Thoracic aorta (tissue), 2 donors: ENCODE measurements at regions not wholly inside any gene's neighbourhood (a gene's known extent, or its start where the extent isn't known, plus 50 kb on each side); places are given as distances from the start of the nearest gene placed in this dataset.

Experiments
- ATAC-seq: fragments of 150-250 bp; one replicate; pipeline ENCODE4 v1.8.0; 2017; ENCODE audit warnings: low read depth; ENCODE audit not compliant: insufficient number of reproducible peaks, low FRiP score
- DNase-seq: peaks from one replicate; pipeline ENCODE4 v3.0.0-alpha.2; 2020; ENCODE audit warnings: low spot score
- H3K27ac ChIP-seq, 2 donors: fragments of 200-600 bp; sonication (generic); 1 replicate in 1 of 2; 2 replicates in 1 of 2; pipeline ENCODE4 v1.5.1; 2016; ENCODE audit warnings: mild to moderate bottlenecking in 2 of 2, moderate library complexity in 2 of 2
- H3K27me3 ChIP-seq: fragments of 200-600 bp; sonication (generic); replicated peaks from 2 replicates; pipeline ENCODE4 v1.6.0; 2016; ENCODE audit warnings: mild to moderate bottlenecking; ENCODE audit not compliant: insufficient read depth
- H3K36me3 ChIP-seq: fragments of 200-600 bp; sonication (generic); one replicate; pipeline ENCODE4 v1.5.1; 2016
- H3K4me1 ChIP-seq, 2 donors: fragments of 200-600 bp; sonication (generic); 1 replicate in 1 of 2; 2 replicates in 1 of 2; pipeline versions ENCODE4 v1.5.1 to v1.6.0; 2016; ENCODE audit warnings: low read depth in 2 of 2, mild to moderate bottlenecking in 1 of 2; ENCODE audit not compliant: control insufficient read depth in 1 of 2
- H3K4me3 ChIP-seq: fragments of 200-600 bp; sonication (generic); 2 replicates; pipeline ENCODE4 v1.5.1; 2016; ENCODE audit warnings: mild to moderate bottlenecking
- H3K9me3 ChIP-seq: fragments of 200-600 bp; sonication (generic); 2 replicates; pipeline ENCODE4 v1.5.1; 2016
- TF ChIP-seq, protein P1 (sequence below): fragments of 200-600 bp; sonication (generic); IDR thresholded peaks from one replicate; pipeline ENCODE4 v1.5.1; 2019; ENCODE audit warnings: antibody characterized with exemption

GRCh38 chr2:21416226-21416625, 292.5 kb downstream of the TDRD15 start:
- no peaks in the 10 kb centered on the region for H3K27me3 ChIP-seq
- no peaks in the 10 kb centered on the region for H3K36me3 ChIP-seq
- H3K27ac ChIP-seq, result no peak overlapping the region
- ATAC-seq (no peak), DNase-seq (no peak)
- H3K4me3 ChIP-seq, result no peak overlapping the region
- no peaks in the 10 kb centered on the region for H3K9me3 ChIP-seq
- TF ChIP-seq, protein P1, sequence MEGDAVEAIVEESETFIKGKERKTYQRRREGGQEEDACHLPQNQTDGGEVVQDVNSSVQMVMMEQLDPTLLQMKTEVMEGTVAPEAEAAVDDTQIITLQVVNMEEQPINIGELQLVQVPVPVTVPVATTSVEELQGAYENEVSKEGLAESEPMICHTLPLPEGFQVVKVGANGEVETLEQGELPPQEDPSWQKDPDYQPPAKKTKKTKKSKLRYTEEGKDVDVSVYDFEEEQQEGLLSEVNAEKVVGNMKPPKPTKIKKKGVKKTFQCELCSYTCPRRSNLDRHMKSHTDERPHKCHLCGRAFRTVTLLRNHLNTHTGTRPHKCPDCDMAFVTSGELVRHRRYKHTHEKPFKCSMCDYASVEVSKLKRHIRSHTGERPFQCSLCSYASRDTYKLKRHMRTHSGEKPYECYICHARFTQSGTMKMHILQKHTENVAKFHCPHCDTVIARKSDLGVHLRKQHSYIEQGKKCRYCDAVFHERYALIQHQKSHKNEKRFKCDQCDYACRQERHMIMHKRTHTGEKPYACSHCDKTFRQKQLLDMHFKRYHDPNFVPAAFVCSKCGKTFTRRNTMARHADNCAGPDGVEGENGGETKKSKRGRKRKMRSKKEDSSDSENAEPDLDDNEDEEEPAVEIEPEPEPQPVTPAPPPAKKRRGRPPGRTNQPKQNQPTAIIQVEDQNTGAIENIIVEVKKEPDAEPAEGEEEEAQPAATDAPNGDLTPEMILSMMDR, result no peak
- H3K4me1 ChIP-seq, result no peaks in the 10 kb centered on the region

GRCh38 chr2:21418456-21418855, 294.7 kb downstream of the TDRD15 start:
- DNase-seq, result no peak
- H3K4me1 ChIP-seq, result peaks cover 0 to 1% of the 10 kb centered on the region in 2 donors
- no peaks in the 10 kb centered on the region for H3K27me3 ChIP-seq
- H3K27ac ChIP-seq, result no peak overlapping the region
- TF ChIP-seq, protein P1, result no peak
- H3K36me3 ChIP-seq, result no peaks in the 10 kb centered on the region
- no peak overlapping the region for H3K4me3 ChIP-seq
- H3K9me3 ChIP-seq, result no peaks in the 10 kb centered on the region
- no peak for ATAC-seq

DNA sequence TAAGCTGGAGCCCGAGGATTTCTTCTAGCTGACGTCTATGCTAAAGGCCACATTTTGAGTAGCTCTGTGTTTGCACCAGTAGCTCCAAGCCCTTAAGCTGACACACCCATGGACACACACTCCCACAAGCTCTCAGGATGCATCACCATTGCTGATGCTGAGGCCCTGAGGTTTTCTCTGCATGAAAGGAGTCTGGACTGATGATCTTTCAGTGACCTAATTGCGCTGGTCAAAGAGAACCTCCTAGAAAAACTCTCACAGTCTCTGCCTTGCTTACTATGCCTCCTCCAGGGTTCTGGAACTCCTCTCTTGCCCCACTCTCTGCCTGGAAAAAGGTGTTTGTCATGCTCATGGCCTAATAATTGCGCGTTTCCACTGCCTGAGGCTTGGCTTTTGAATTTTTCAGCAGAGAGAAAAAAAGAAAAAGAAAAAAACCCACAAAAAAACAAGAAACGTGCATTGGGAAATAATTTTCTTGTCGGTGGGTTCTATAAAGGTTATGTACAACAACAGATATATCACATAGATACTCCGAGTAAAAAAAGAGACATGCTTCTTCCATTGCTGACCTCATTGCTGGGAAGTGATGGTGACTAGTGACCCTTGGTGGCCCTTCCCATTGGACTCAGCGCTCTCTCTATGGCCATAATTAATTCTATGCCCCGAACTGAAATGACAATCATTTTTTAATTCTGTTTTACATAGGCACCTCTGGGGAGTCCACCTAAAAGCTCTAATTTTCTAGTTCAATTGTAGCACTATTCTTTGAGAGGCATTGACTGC, 297.0 kb downstream of the TDRD15 start:
- Histone ChIP-seq H3K4me3 (no peak overlapping the region), H3K36me3 (no peaks in the 10 kb centered on the region), H3K4me1 (peaks cover 4 to 7% of the 10 kb centered on the region in 2 donors), H3K27ac (no peak overlapping the region), H3K9me3 (no peaks in the 10 kb centered on the region), H3K27me3 (no peaks in the 10 kb centered on the region)
- DNase-seq (no peak), ATAC-seq (no peak)
- TF ChIP-seq, protein P1, result no peak

DNA sequence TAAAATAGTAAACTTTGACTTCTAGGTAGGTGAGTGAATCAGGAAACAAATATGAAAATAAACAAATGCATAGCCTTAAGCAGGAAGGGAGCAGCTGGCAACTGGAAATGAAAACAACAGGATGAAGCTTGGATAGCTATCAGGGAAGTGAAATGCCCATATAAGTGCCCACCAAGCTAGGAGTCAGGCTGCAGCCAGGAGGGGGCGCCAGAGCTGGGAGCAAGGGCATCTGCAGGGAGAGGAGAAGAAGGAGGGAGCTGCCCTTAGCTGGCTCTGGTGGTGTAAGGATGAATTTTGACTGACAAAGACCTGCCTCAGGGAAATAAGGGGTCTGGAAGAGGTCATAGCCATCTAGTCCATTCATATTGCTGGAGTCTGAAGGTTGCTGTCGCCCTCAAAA, 298.3 kb downstream of the TDRD15 start:
- DNase-seq (no peak), ATAC-seq (no peak)
- H3K9me3 ChIP-seq, result no peaks in the 10 kb centered on the region
- no peak overlapping the region for H3K4me3 ChIP-seq
- no peak overlapping the region for H3K27ac ChIP-seq
- H3K36me3 ChIP-seq, result no peaks in the 10 kb centered on the region
- TF ChIP-seq, protein P1, result no peak
- peaks cover 4 to 7% of the 10 kb centered on the region in 2 donors for H3K4me1 ChIP-seq
- H3K27me3 ChIP-seq, result no peaks in the 10 kb centered on the region

GRCh38 chr2:21422724-21423522, 299.2 kb downstream of the TDRD15 start:
- TF ChIP-seq, protein P1, result no peak
- DNase-seq, result no peak
- no peak overlapping the region for H3K27ac ChIP-seq

More at GRCh38 chr2:21422724-21423522, 299.2 kb downstream of the TDRD15 start:
- Histone ChIP-seq H3K27me3 (no peaks in the 10 kb centered on the region), H3K4me3 (no peak overlapping the region), H3K9me3 (no peaks in the 10 kb centered on the region), H3K36me3 (no peaks in the 10 kb centered on the region), H3K4me1 (peaks cover 4 to 7% of the 10 kb centered on the region in 2 donors)
- no peak for ATAC-seq
